Nephron (organoid): ENCODE measurements at regions not wholly inside any gene's neighbourhood (a gene's known extent, or its start where the extent isn't known, plus 50 kb on each side); places are given as distances from the start of the nearest gene placed in this dataset.
A peak's percentile ranks its signal among the peaks of the same experiment; 100 is the strongest.

ENCODE experiments used
- H3K27ac Mint-ChIP-seq, 3 experiments: 2 replicates each; pipeline ENCODE4 v1.8.0; 2020; ENCODE audit warnings: mixed read lengths in 3 of 3, mild to moderate bottlenecking in 2 of 3, moderate library complexity in 1 of 3
- H3K27me3 Mint-ChIP-seq: 2 replicates; pipeline ENCODE4 v1.8.0; 2021; ENCODE audit warnings: low read depth, mild to moderate bottlenecking, moderate library complexity, mixed read lengths
- H3K36me3 Mint-ChIP-seq: 2 replicates; pipeline ENCODE4 v1.8.0; 2020; ENCODE audit warnings: low read depth, mixed read lengths
- H3K4me1 Mint-ChIP-seq: 2 replicates; pipeline ENCODE4 v1.8.0; 2020; ENCODE audit warnings: mixed read lengths
- H3K4me3 Mint-ChIP-seq, 3 experiments: 2 replicates each; pipeline ENCODE4 v1.8.0; 2020; ENCODE audit warnings: mild to moderate bottlenecking in 3 of 3, mixed read lengths in 3 of 3, moderate library complexity in 2 of 3
- H3K9me3 Mint-ChIP-seq: 2 replicates; pipeline ENCODE4 v1.8.0; 2020; ENCODE audit warnings: mixed read lengths
- CTCF ChIP-seq, 3 experiments: fragments of 200-600 bp; sonication (generic); IDR thresholded peaks; one replicate each; pipeline ENCODE4 v1.5.0; 2021; ENCODE audit warnings: antibody characterized with exemption in 3 of 3; ENCODE audit not compliant: unreplicated experiment in 3 of 3

- Mint-ChIP-seq H3K27me3 (peaks cover 18% of the 10 kb centered on the region), H3K4me3 (no peak overlapping the region), H3K4me1 (no peaks in the 10 kb centered on the region), H3K36me3 (no peaks in the 10 kb centered on the region), H3K27ac (no peak overlapping the region), H3K9me3 (no peaks in the 10 kb centered on the region)
- no peak for TF ChIP-seq CTCF (IDR thresholded peaks at IDR 0.05; ENCODE audit: unreplicated experiment in 3 of 3)
Observed at GRCh38 chr11:119873761-119874421, 144.9 kb upstream of the NECTIN1 start.

- Mint-ChIP-seq H3K27me3 (peaks cover 18% of the 10 kb centered on the region), H3K4me3 (no peak overlapping the region), H3K27ac (no peak overlapping the region)
Observed at GRCh38 chr11:119872611-119873310, 143.8 kb upstream of the NECTIN1 start.

GRCh38 chr11:119865661-119866156 lies 136.7 kb upstream of the NECTIN1 start:
- no peaks in the 10 kb centered on the region for H3K9me3 Mint-ChIP-seq
- peaks cover 25% of the 10 kb centered on the region for H3K4me1 Mint-ChIP-seq
- H3K27ac Mint-ChIP-seq, result peak overlapping the region; percentile 9 to 73 (median 11)
- no peak overlapping the region for H3K4me3 Mint-ChIP-seq
- no peak for TF ChIP-seq CTCF (IDR thresholded peaks at IDR 0.05; ENCODE audit: unreplicated experiment in 3 of 3)
- peaks cover 23% of the 10 kb centered on the region for H3K27me3 Mint-ChIP-seq
- no peaks in the 10 kb centered on the region for H3K36me3 Mint-ChIP-seq

More at GRCh38 chr11:119872611-119873310, 143.8 kb upstream of the NECTIN1 start:
- H3K4me1 Mint-ChIP-seq, result no peaks in the 10 kb centered on the region
- no peak for TF ChIP-seq CTCF (IDR thresholded peaks at IDR 0.05; ENCODE audit: unreplicated experiment in 3 of 3)
- no peaks in the 10 kb centered on the region for H3K36me3 Mint-ChIP-seq
- no peaks in the 10 kb centered on the region for H3K9me3 Mint-ChIP-seq

GRCh38 chr11:119864836-119865235 lies 135.8 kb upstream of the NECTIN1 start:
- no peak overlapping the region for H3K4me3 Mint-ChIP-seq
- H3K9me3 Mint-ChIP-seq, result no peaks in the 10 kb centered on the region
- no peak overlapping the region for H3K27ac Mint-ChIP-seq
- peaks cover 25% of the 10 kb centered on the region for H3K4me1 Mint-ChIP-seq
- H3K27me3 Mint-ChIP-seq, result peaks cover 28% of the 10 kb centered on the region
- no peaks in the 10 kb centered on the region for H3K36me3 Mint-ChIP-seq
- no peak for TF ChIP-seq CTCF (IDR thresholded peaks at IDR 0.05; ENCODE audit: unreplicated experiment in 3 of 3)

GRCh38 chr11:119863851-119864601 lies 135.0 kb upstream of the NECTIN1 start:
- peak overlapping the region; percentile 41 to 72 (median 45) for H3K27ac Mint-ChIP-seq
- no peaks in the 10 kb centered on the region for H3K36me3 Mint-ChIP-seq
- no peak for TF ChIP-seq CTCF (IDR thresholded peaks at IDR 0.05; ENCODE audit: unreplicated experiment in 3 of 3)
- H3K27me3 Mint-ChIP-seq, result peaks cover 34% of the 10 kb centered on the region
- no peaks in the 10 kb centered on the region for H3K9me3 Mint-ChIP-seq
- peak overlapping the region in 1 of 3 experiments; percentile 3 for H3K4me3 Mint-ChIP-seq
- H3K4me1 Mint-ChIP-seq, result peaks cover 25% of the 10 kb centered on the region
